SH-SY5Y (cell line): ENCODE measurements at regions not wholly inside any gene's neighbourhood (a gene's known extent, or its start where the extent isn't known, plus 50 kb on each side); places are given as distances from the start of the nearest gene placed in this dataset.

ENCODE experiments used
- GATA2 ChIP-seq: IDR thresholded peaks from 2 replicates; pipeline ENCODE4 v1.6.1; 2011; ENCODE audit warnings: mild to moderate bottlenecking, low read depth, low read length
- GATA3 ChIP-seq: IDR thresholded peaks from 2 replicates; pipeline ENCODE4 v1.6.1; 2011; ENCODE audit warnings: low read depth, mild to moderate bottlenecking, low read length, moderate library complexity

DNA sequence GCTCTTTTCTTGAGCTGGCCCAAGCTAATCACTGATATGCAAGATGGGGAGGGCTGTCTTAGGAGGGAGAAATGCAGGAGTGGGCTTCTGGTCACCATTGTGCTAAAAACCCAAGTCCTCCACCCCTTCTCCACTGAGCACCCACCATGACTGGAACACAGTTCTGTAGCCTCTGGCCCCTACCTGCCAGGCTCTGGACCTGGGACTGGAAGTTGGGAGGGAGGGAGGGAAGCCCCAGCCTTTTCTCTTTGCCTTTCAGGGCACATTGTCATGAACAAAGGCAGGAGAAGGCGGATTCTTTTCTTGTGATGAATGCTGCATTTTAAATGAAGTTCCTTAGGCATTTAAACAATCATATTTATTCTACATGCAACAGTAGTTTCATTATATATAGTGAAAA is 559.1 kb upstream of the TRPC7 start:
- TF ChIP-seq GATA3 (no peak), GATA2 (no peak)

- TF ChIP-seq GATA2, result no peak
- no peak for TF ChIP-seq GATA3
Observed at GRCh38 chr5:136910625-136911024, 545.3 kb upstream of the TRPC7 start.

DNA sequence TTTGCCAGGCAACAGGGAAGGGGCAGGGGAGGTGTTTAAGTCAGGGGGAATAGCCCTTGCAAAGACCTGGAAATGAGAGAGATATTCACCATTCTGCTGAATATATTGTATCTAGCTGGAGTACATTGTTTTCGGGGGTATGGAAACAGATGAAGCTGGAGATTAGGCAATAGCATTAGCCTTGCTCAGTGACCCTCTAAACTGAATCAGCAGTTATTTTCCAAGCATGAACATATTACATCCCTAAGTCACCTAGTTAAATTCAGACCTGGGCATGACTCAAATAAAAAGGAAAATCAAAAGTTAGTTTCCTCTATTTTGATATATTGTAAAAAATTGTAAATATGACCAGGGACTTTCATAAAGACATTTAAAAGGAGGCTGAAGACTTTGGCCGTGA is 544.6 kb upstream of the TRPC7 start:
- TF ChIP-seq GATA3 (no peak), GATA2 (no peak)

GRCh38 chr5:136907371-136907770 is 542.0 kb upstream of the TRPC7 start:
- TF ChIP-seq GATA3, result no peak
- TF ChIP-seq GATA2, result no peak

- TF ChIP-seq GATA2 (no peak), GATA3 (no peak)
Observed at GRCh38 chr5:136906545-136906944, 541.2 kb upstream of the TRPC7 start.

GRCh38 chr5:136905571-136905970 is 540.2 kb upstream of the TRPC7 start:
- TF ChIP-seq GATA2 (no peak), GATA3 (no peak)

- TF ChIP-seq GATA3, result no peak
- no peak for TF ChIP-seq GATA2
Observed at GRCh38 chr5:136894070-136894469, 528.7 kb upstream of the TRPC7 start.

GRCh38 chr5:136892000-136892399 is 526.7 kb upstream of the TRPC7 start:
- no peak for TF ChIP-seq GATA2
- no peak for TF ChIP-seq GATA3

GRCh38 chr5:136891175-136891972 is 526.0 kb upstream of the TRPC7 start:
- TF ChIP-seq GATA3 (no peak), GATA2 (no peak)

GRCh38 chr5:136890431-136891148 is 525.2 kb upstream of the TRPC7 start:
- TF ChIP-seq GATA2 (no peak), GATA3 (no peak)

DNA sequence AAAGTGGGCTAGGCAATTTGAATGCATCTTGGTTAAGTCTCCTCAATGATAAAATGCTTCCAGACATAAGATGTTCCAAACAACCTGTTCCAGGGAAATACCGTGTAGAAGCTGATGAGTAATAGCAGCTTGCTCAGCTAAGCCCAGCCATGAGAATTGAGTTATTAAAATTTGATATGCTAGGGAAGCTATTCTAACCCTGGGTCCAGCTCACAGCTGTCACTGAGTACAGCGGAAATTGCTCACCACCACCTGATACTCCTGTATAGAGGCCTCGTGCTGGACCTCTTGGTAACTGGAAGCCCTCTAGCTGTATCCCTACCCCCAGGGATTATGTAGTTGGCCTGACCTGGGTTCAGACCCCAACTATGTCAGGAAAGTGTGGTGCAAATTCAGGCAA is 521.3 kb upstream of the TRPC7 start:
- TF ChIP-seq GATA3 (no peak), GATA2 (no peak)

DNA sequence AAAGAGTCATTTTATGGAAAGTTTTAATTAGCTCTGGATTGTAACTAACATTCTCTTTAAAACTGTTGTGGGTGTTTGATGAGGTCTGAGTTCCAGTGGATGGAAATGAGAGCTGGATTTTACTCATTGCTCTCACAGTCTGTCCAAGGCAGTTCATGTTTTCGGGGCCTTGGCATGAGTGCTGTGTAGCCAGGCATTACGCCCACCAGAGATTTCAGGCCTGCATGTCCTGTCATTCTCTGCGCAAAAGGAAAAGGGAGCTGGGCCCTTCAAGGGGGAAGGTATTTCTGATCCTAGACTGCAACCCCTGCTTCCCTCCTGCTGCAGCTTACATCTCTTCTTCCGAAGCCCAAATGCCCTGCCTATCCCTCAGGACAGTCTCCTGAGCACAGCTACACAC is 499.6 kb upstream of the TRPC7 start:
- TF ChIP-seq GATA3 (no peak), GATA2 (no peak)

- TF ChIP-seq GATA3 (no peak), GATA2 (no peak)
Observed at GRCh38 chr5:136856648-136857047, 491.3 kb upstream of the TRPC7 start.

DNA sequence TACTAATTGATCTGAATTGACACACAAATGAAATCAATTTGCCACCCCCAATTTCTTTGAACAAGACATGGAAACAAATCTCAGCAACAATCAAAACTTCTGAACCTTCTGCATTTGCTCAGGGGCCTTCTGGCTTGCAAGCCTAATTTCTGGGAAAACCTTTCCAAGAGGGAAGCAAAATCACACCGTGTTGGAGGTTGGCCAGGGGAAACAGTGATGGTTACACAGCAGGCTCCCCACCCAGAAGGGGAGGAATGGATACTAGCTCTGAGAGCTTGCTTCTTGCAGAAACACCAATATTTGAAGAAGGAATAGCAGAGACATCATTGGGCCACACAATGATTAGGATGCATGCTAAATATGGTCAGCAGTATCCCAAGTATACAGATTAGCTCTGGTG is 488.6 kb upstream of the TRPC7 start:
- TF ChIP-seq GATA2 (no peak), GATA3 (no peak)

- TF ChIP-seq GATA3 (no peak), GATA2 (no peak)
Observed at GRCh38 chr5:136840601-136841000, 475.3 kb upstream of the TRPC7 start.
